Activated CD8-positive, alpha-beta T cell treated with anti-CD3 and anti-CD28 coated beads for 36 hours (primary cell): ENCODE measurements at regions not wholly inside any gene's neighbourhood (a gene's known extent, or its start where the extent isn't known, plus 50 kb on each side); places are given as distances from the start of the nearest gene placed in this dataset.

Experiments used
- ATAC-seq: fragments of 200-7000 bp; cut with Tn5 transposase; one replicate; pipeline ENCODE4 v1.10.0; 2021; ENCODE audit warnings: mild to moderate bottlenecking, moderate library complexity
- CTCF ChIA-PET: fragments of 350-600 bp; sonication (Branson Sonifier 250); formaldehyde crosslinking; loops from one replicate; lab custom pipeline; 2021; ENCODE audit warnings: antibody characterized with exemption; lab: Charles Lee
- POLR2A ChIA-PET: fragments of 350-600 bp; sonication (Branson Sonifier 250); formaldehyde crosslinking; loops from one replicate; lab custom pipeline; 2021; ENCODE audit warnings: antibody characterized with exemption; lab: Charles Lee
- DNase-seq: peaks from one replicate; pipeline ENCODE4 v3.0.0-alpha.2; 2020
- H3K27ac Mint-ChIP-seq: one replicate; pipeline ENCODE4 v1.8.0; 2021; ENCODE audit warnings: mild to moderate bottlenecking, mixed read lengths
- H3K27me3 Mint-ChIP-seq: one replicate; pipeline ENCODE4 v1.8.0; 2021; ENCODE audit warnings: mixed read lengths
- H3K36me3 Mint-ChIP-seq: one replicate; pipeline ENCODE4 v1.8.0; 2021; ENCODE audit warnings: low read depth, mixed read lengths
- H3K4me1 Mint-ChIP-seq: one replicate; pipeline ENCODE4 v1.8.0; 2021; ENCODE audit warnings: low read depth, mixed read lengths
- H3K4me3 Mint-ChIP-seq: one replicate; pipeline ENCODE4 v1.8.0; 2021; ENCODE audit warnings: mild to moderate bottlenecking, moderate library complexity, mixed read lengths
- H3K9me3 Mint-ChIP-seq: one replicate; pipeline ENCODE4 v1.8.0; 2021; ENCODE audit warnings: mixed read lengths
- CTCF ChIP-seq: fragments of 200-600 bp; IDR thresholded peaks from one replicate; pipeline ENCODE4 v1.8.0; 2022; ENCODE audit warnings: antibody characterized with exemption, mild to moderate bottlenecking
- intact Hi-C: fragments of 100-400 bp; cut with micrococcal nuclease; formaldehyde crosslinking; loops from one replicate; pipeline ENCODE4 v1.10.0; 2022

- H3K4me3 Mint-ChIP-seq = no peak overlapping the region
- POLR2A ChIA-PET = no interaction called here
- H3K9me3 Mint-ChIP-seq = no peaks in the 10 kb centered on the region
- H3K36me3 Mint-ChIP-seq = peaks cover 2% of the 10 kb centered on the region
- H3K27me3 Mint-ChIP-seq = no peaks in the 10 kb centered on the region
- peaks cover 24% of the 10 kb centered on the region for H3K4me1 Mint-ChIP-seq
- no peak for ATAC-seq
- H3K27ac Mint-ChIP-seq = no peak overlapping the region
- no peak for TF ChIP-seq CTCF
- DNase-seq = no peak
- intact Hi-C loops = loop anchor here (10.0 kb wide), 1 partner anchor 604 kb away; no protein-coding TSS in a partner anchor
- CTCF ChIA-PET = interaction anchor here (1.0 to 1.4 kb wide), 3 partner anchors 11 to 673 kb away, joined by 3 read pairs; no protein-coding TSS in a partner anchor
Measured at GRCh38 chr1:173418107-173418985, 58.8 kb upstream of the PRDX6 start.

GRCh38 chr1:173420330-173420806 is 56.8 kb upstream of the PRDX6 start:
- CTCF ChIA-PET = interaction anchor here (0.6 to 2.9 kb wide), 16 partner anchors 9 to 678 kb away, joined by 3 to 36 read pairs (median 4); partner anchors contain the start of genes CENPL and DARS2
- Mint-ChIP-seq H3K27me3 (no peaks in the 10 kb centered on the region), H3K27ac (no peak overlapping the region), H3K4me1 (peaks cover 7% of the 10 kb centered on the region), H3K36me3 (peaks cover 2% of the 10 kb centered on the region), H3K9me3 (no peaks in the 10 kb centered on the region), H3K4me3 (no peak overlapping the region)
- intact Hi-C loops = no loop called here
- TF ChIP-seq CTCF = peak; percentile 86
- POLR2A ChIA-PET = interaction anchor here (0.8 kb wide), 1 partner anchor 9 kb away, joined by 4 read pairs; no protein-coding TSS in a partner anchor
- DNase-seq = peak; percentile 77
- ATAC-seq = peak; percentile 93

- ATAC-seq (no peak), DNase-seq (no peak)
- POLR2A ChIA-PET = no interaction called here
- TF ChIP-seq CTCF = no peak
- no peaks in the 10 kb centered on the region for H3K27me3 Mint-ChIP-seq
- CTCF ChIA-PET = interaction anchor here (0.8 to 2.9 kb wide), 4 partner anchors 9 to 344 kb away, joined by 3 to 36 read pairs (median 4); no protein-coding TSS in a partner anchor
- H3K4me3 Mint-ChIP-seq = no peak overlapping the region
- intact Hi-C loops = no loop called here
- H3K9me3 Mint-ChIP-seq = no peaks in the 10 kb centered on the region
- no peaks in the 10 kb centered on the region for H3K36me3 Mint-ChIP-seq
- peaks cover 7% of the 10 kb centered on the region for H3K4me1 Mint-ChIP-seq
- no peak overlapping the region for H3K27ac Mint-ChIP-seq
Measured at GRCh38 chr1:173421286-173421685, 55.8 kb upstream of the PRDX6 start.

GRCh38 chr1:173421789-173422188 is 55.3 kb upstream of the PRDX6 start:
- Mint-ChIP-seq H3K27ac (no peak overlapping the region), H3K9me3 (no peaks in the 10 kb centered on the region), H3K27me3 (no peaks in the 10 kb centered on the region), H3K36me3 (no peaks in the 10 kb centered on the region), H3K4me3 (no peak overlapping the region), H3K4me1 (peaks cover 7% of the 10 kb centered on the region)
- ChIA-PET POLR2A (no interaction called here), CTCF (interaction anchor here (0.8 to 2.9 kb wide), 3 partner anchors 8 to 343 kb away, joined by 3 to 36 read pairs (median 4); no protein-coding TSS in a partner anchor)
- ATAC-seq (no peak), DNase-seq (no peak)
- TF ChIP-seq CTCF = no peak
- intact Hi-C loops = no loop called here
